ENCODE measurements at regions not wholly inside any gene's neighbourhood (a gene's known extent, or its start where the extent isn't known, plus 50 kb on each side); places are given as distances from the start of the nearest gene placed in this dataset.

- 50 to 67% methylated on average over 1 of the region's 1 CpG for WGBS, 2 donors (ENCODE audit: low coverage in 1 of 2)
- H3K4me3 ChIP-seq = no peak overlapping the region
- peaks cover 4 to 35% (median 6%) of the 10 kb centered on the region in 3 donors for H3K4me1 ChIP-seq
- no peak for TF ChIP-seq POLR2A (IDR thresholded peaks at IDR 0.05)
- no peak for TF ChIP-seq EP300 (IDR thresholded peaks at IDR 0.05)
- no peak for TF ChIP-seq CTCF (IDR thresholded peaks at IDR 0.05)
- H3K27me3 ChIP-seq = no peaks in the 10 kb centered on the region
- no peaks in the 10 kb centered on the region for H3K36me3 ChIP-seq
- no peak for ATAC-seq
- H3K27ac ChIP-seq = no peak overlapping the region
- H3K9me3 ChIP-seq = no peaks in the 10 kb centered on the region
These were observed 164.9 kb upstream of the MAF start for GRCh38 chr16:79765431-79765830.

DNA sequence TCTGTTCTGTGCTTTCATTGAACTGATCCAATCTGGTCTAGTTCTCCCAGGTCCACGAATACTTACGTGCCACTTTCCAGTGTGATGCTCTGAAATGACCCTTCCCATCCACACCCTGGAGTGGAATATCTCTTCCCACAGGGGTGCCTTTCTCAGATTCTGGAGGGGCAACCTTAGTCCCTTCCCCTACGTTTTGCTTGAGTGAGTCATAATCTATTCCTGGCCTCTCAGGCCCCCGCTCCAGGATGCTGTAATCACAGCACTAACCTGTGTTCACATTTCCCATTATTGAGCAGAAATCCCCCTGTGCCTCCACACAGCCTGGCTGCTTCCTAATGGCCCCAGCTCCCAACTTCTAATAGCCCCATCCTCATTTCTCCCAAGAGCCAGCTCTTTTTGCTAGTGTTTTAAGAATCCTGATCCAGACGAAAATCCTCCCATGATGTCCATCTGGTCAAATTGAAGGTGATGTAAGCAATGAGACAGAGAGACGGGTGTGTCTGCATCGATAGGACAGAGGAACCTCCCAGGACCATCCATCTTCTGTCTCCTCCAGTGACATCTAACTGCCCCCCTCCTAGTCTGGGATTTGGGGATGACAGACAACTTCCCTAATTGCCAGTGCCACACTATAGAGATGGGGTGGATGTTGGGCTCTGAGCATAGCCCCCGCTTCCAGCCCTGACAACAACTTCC, 164.0 kb upstream of the MAF start:
- no peak for TF ChIP-seq EP300 (IDR thresholded peaks at IDR 0.05)
- H3K27me3 ChIP-seq = no peaks in the 10 kb centered on the region
- H3K4me1 ChIP-seq = peaks cover 4 to 28% (median 6%) of the 10 kb centered on the region in 3 donors
- no peaks in the 10 kb centered on the region for H3K9me3 ChIP-seq
- ATAC-seq = no peak
- no peak overlapping the region for H3K4me3 ChIP-seq
- H3K27ac ChIP-seq = no peak overlapping the region
- no peaks in the 10 kb centered on the region for H3K36me3 ChIP-seq
- WGBS, 2 donors (ENCODE audit: low coverage in 1 of 2) = 69 to 94% methylated on average over 2 to 6 of the region's 8 CpGs

GRCh38 chr16:79762217-79762616, 161.7 kb upstream of the MAF start:
- Histone ChIP-seq H3K4me1 (peaks cover 0 to 5% (median 0%) of the 10 kb centered on the region in 3 donors), H3K4me3 (no peak overlapping the region), H3K27me3 (no peaks in the 10 kb centered on the region), H3K36me3 (no peaks in the 10 kb centered on the region), H3K9me3 (no peaks in the 10 kb centered on the region), H3K27ac (no peak overlapping the region)
- no peak for ATAC-seq
- TF ChIP-seq EP300 (IDR thresholded peaks at IDR 0.05) (no peak), POLR2A (IDR thresholded peaks at IDR 0.05) (no peak), CTCF (IDR thresholded peaks at IDR 0.05) (no peak), POLR2AphosphoS5 (IDR thresholded peaks at IDR 0.05) (no peak)
- 90% methylated on average over 3 of the region's 3 CpGs; no CpG with 5 or more reads in 1 of the 2 donors for WGBS, 2 donors (ENCODE audit: low coverage in 1 of 2)

DNA sequence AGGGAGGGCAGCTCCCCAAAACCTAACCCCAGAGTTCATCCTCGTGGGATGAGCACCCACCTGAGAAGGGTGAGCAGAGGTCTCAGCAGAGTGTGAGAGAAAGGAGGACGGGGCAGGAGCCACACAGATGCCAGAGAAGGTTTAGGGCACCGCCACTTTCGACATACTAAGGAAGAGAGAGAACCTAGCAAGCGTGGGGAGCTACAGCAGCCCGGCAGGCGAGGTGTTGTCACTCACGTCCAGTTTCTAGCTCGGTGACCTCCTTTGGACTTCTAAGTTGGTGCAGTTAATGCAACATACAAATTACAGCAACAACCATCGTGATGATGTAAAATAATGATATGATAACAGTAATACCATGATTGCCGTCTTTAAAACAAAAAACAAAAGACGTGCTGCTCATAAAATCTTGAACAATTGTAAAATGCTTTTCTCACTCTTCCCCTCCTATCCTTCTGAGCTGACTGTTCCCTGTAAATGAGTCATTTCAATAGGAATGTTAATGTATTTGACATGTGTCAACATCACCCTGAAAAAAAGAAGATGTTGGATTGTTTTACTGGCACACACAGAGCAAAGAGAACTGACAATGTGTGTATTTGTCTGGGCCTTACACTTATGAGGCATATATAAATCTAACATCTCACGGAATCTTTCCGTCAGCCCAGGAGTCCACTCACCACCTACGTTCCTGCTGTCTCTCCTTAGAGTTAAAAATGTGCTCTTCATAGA, 158.2 kb upstream of the MAF start:
- Histone ChIP-seq H3K4me1 (peaks cover 0 to 10% (median 0%) of the 10 kb centered on the region in 3 donors), H3K27ac (no peak overlapping the region), H3K27me3 (no peaks in the 10 kb centered on the region), H3K36me3 (no peaks in the 10 kb centered on the region), H3K4me3 (no peak overlapping the region), H3K9me3 (no peaks in the 10 kb centered on the region)
- ATAC-seq = no peak
- TF ChIP-seq EP300 (IDR thresholded peaks at IDR 0.05) (no peak), POLR2AphosphoS5 (IDR thresholded peaks at IDR 0.05) (no peak), CTCF (IDR thresholded peaks at IDR 0.05) (no peak), POLR2A (IDR thresholded peaks at IDR 0.05) (no peak)
- 88 to 89% methylated on average over 10 to 15 of the region's 15 CpGs for WGBS, 2 donors (ENCODE audit: low coverage in 1 of 2)

- Histone ChIP-seq H3K4me1 (peaks cover 0 to 11% (median 0%) of the 10 kb centered on the region in 3 donors), H3K9me3 (no peaks in the 10 kb centered on the region)
- ATAC-seq = no peak
These were observed 157.4 kb upstream of the MAF start for GRCh38 chr16:79757968-79758367.

More at GRCh38 chr16:79757968-79758367, 157.4 kb upstream of the MAF start:
- H3K27me3 ChIP-seq = no peaks in the 10 kb centered on the region
- H3K4me3 ChIP-seq = no peak overlapping the region
- TF ChIP-seq POLR2AphosphoS5 (IDR thresholded peaks at IDR 0.05) (no peak), POLR2A (IDR thresholded peaks at IDR 0.05) (no peak), EP300 (IDR thresholded peaks at IDR 0.05) (no peak), CTCF (IDR thresholded peaks at IDR 0.05) (no peak)
- WGBS, 2 donors (ENCODE audit: low coverage in 1 of 2) = 56% methylated on average over 4 of the region's 6 CpGs; no CpG with 5 or more reads in 1 of the 2 donors
- no peak overlapping the region for H3K27ac ChIP-seq
- H3K36me3 ChIP-seq = no peaks in the 10 kb centered on the region
